ENCODE measurements at regions not wholly inside any gene's neighbourhood (a gene's known extent, or its start where the extent isn't known, plus 50 kb on each side); places are given as distances from the start of the nearest gene placed in this dataset.
"Not testable (repeated sequence)": the region's sequence is repeated elsewhere in the genome, so short reads cannot be mapped to it uniquely, and the experiment has no call there.

GRCh38 chr7:86431761-86432160 is 211.9 kb upstream of the GRM3 start:
- no peaks in the 10 kb centered on the region for H3K27me3 ChIP-seq
- no peaks in the 10 kb centered on the region for H3K9me3 ChIP-seq
- H3K36me3 ChIP-seq, result no peaks in the 10 kb centered on the region
- H3K4me3 ChIP-seq, result no peak overlapping the region
- DNase-seq, result no peak

DNA sequence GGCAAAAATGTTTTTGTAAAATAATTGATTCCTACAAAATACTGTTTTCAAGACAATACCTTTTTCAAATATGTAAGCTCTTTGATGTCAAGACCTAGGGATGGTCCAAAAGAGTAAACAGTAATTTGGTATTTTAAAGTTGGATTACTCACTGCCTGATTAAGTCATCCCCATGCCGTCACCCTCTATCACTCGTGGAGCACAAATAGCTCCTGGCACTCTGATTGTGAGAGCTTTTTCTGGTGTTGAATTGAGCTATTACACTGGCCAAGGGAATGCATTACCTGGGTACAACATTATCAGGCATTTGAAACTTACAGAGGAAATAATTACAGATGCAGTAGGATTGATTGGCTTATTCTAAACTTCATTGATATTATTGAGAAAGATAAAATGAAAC is 231.9 kb upstream of the GRM3 start:
- H3K9me3 ChIP-seq, result no peaks in the 10 kb centered on the region
- no peaks in the 10 kb centered on the region for H3K36me3 ChIP-seq
- H3K27me3 ChIP-seq, result no peaks in the 10 kb centered on the region
- H3K4me3 ChIP-seq, result no peak overlapping the region
- DNase-seq, result peak; percentile 22

DNA sequence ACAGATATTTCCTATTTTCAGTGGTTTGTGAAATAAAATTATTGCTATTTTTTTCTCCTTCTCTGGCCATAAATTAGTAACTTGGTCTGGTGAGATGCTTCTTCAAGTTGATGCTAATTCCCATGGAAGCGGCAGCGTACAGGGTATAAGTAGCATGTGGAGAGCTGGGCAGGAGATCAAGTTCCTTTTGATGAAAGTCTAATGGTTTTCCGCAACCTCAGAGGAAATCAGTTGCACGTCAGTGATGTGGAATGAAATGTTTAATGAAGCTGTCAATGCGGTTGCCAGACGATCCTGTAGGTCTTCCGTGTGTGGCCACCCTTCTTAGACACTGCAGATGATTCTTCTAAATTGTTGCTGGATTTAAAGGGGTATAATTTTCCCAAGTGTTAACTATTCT is 236.4 kb upstream of the GRM3 start:
- peak; percentile 0 for DNase-seq
- no peak overlapping the region for H3K4me3 ChIP-seq
- H3K36me3 ChIP-seq, result no peaks in the 10 kb centered on the region
- H3K9me3 ChIP-seq, result no peaks in the 10 kb centered on the region
- no peaks in the 10 kb centered on the region for H3K27me3 ChIP-seq

DNA sequence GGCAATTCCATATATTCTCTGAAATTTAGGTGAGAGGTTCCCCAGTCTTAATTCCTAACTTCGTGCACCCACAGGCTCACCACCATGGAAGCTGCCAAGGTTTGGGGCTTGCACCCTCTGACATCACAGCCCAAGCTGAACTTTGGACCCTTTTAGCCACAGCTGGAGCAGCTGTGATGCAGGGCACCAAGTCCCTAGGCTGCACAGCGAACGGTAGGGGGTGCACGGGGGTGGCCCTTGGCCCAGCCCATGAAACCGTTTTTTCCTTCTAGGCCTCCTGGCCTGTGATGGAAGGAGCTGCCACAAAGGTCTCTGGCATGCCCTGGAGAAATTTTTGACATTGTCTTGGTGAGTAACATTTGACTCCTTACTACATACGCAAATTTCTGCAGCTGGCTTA is 251.9 kb upstream of the GRM3 start:
- Histone ChIP-seq H3K36me3 (no peaks in the 10 kb centered on the region), H3K27me3 (no peaks in the 10 kb centered on the region), H3K9me3 (no peaks in the 10 kb centered on the region), H3K4me3 (no peak overlapping the region)
- DNase-seq, result no peak

- not testable (repeated sequence) for H3K9me3 ChIP-seq, H3K36me3 ChIP-seq, H3K4me3 ChIP-seq, H3K27me3 ChIP-seq, DNase-seq
These were observed 268.1 kb upstream of the GRM3 start for GRCh38 chr7:86375602-86376001.

GRCh38 chr7:86372262-86372661 is 271.4 kb upstream of the GRM3 start:
- no peak for DNase-seq
- no peaks in the 10 kb centered on the region for H3K27me3 ChIP-seq
- H3K4me3 ChIP-seq, result no peak overlapping the region
- no peaks in the 10 kb centered on the region for H3K36me3 ChIP-seq
- H3K9me3 ChIP-seq, result no peaks in the 10 kb centered on the region

- no peak for DNase-seq
- Histone ChIP-seq H3K4me3 (no peak overlapping the region), H3K36me3 (no peaks in the 10 kb centered on the region), H3K9me3 (no peaks in the 10 kb centered on the region), H3K27me3 (no peaks in the 10 kb centered on the region)
These were observed 276.8 kb upstream of the GRM3 start for GRCh38 chr7:86366946-86367345.

DNA sequence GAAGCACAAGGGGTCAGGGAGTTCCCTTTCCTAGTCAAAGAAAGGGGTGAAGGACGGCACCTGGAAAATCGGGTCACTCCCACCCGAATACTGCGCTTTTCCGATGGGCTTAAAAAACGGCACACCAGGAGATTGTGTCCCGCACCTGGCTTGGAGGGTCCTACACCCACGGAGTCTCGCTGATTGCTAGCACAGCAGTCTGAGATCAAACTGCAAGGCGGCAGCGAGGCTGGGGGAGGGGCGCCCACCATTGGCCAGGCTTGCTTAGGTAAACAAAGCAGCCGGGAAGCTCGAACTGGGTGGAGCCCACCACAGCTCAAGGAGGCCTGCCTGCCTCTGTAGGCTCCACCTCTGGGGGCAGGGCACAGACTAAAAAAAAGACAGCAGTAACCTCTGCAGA is 303.3 kb upstream of the GRM3 start:
- H3K27me3 ChIP-seq, H3K4me3 ChIP-seq, H3K9me3 ChIP-seq, DNase-seq, H3K36me3 ChIP-seq: not testable (repeated sequence)

DNA sequence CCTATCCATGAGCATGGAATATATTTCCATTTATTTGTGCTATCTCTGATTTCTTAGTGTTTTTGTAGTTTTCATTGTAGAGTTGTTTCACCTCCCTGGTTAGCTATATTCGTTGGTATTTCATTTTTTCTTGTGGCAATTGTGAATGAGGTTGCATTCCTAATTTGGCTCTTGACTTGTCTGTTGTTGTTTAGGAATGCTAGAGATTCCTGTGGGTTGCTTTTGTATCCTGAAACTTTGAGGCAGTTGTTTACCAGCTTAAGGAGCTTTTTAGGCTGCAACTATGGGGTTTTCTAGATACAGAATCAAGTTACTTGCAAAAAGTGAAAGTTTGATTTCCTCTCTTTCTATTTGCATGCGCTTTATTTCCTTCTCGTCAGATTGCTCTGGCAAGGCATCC is 304.7 kb upstream of the GRM3 start:
- Histone ChIP-seq H3K9me3 (no peaks in the 10 kb centered on the region), H3K36me3 (no peaks in the 10 kb centered on the region), H3K27me3 (no peaks in the 10 kb centered on the region), H3K4me3 (no peak overlapping the region)
- DNase-seq, result no peak

DNA sequence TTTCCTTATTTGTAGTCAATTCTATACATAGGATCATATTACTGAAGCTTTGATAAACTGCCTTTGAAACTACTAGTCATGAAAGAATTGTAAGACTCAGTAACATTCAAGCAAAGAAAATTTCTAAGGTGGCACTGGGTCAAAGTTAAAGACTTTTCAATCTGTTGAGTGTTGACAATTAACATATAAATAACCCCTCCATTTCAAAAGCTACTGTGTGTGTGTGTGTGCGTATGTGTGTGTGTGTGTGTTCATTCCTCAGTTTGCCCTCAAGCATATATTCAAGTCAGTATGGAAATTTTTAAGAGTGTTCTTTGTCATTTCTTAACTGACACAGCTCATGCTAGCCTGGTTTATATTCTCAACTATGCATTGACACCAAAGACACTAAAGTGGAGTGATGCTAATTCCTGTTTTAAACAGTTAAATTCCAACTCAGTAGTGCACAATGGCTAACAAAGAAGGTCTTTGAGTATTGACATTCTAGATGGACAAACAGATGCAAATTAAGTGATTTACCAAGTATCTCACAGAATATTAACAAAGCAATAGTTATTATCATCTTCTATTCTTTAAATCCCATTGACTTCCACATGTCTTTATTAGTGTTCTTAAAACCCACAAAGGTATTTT is 314.8 kb upstream of the GRM3 start:
- no peak for DNase-seq
- no peak overlapping the region for H3K4me3 ChIP-seq
- H3K27me3 ChIP-seq, result no peaks in the 10 kb centered on the region
- no peaks in the 10 kb centered on the region for H3K9me3 ChIP-seq
- no peaks in the 10 kb centered on the region for H3K36me3 ChIP-seq

- no peak overlapping the region for H3K4me3 ChIP-seq
- no peaks in the 10 kb centered on the region for H3K9me3 ChIP-seq
- DNase-seq, result no peak
These were observed 316.9 kb upstream of the GRM3 start for GRCh38 chr7:86326847-86327246.

GRCh38 chr7:86320889-86321288 is 322.8 kb upstream of the GRM3 start:
- no peaks in the 10 kb centered on the region for H3K27me3 ChIP-seq
- no peaks in the 10 kb centered on the region for H3K36me3 ChIP-seq
- H3K9me3 ChIP-seq, result no peaks in the 10 kb centered on the region
- DNase-seq, result no peak
- no peak overlapping the region for H3K4me3 ChIP-seq

More at GRCh38 chr7:86326847-86327246, 316.9 kb upstream of the GRM3 start:
- Histone ChIP-seq H3K36me3 (no peaks in the 10 kb centered on the region), H3K27me3 (no peaks in the 10 kb centered on the region)

DNA sequence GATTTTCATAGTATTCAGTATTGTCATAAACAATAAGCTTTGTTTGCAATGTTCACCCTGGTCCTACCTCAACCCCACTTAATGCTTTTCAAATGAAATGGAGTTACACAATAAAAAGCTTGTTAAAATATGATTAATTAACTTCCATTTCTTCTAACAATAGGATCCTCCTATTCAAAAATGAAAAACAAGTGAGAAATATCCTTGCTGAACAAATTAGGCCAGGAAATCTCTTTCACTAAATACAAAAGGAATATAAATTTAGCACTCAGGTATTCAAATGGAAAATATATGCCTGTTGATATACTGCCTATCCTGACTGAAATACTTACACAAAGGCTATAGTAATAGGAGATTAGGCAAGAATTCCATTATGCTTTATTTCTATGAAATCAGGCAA is 323.4 kb upstream of the GRM3 start:
- Histone ChIP-seq H3K4me3 (no peak overlapping the region), H3K9me3 (no peaks in the 10 kb centered on the region), H3K36me3 (no peaks in the 10 kb centered on the region), H3K27me3 (no peaks in the 10 kb centered on the region)
- DNase-seq, result no peak

GRCh38 chr7:86313842-86314241 is 329.9 kb upstream of the GRM3 start:
- H3K27me3 ChIP-seq, result no peaks in the 10 kb centered on the region
- DNase-seq, result no peak
- no peak overlapping the region for H3K4me3 ChIP-seq
- H3K36me3 ChIP-seq, result no peaks in the 10 kb centered on the region
- H3K9me3 ChIP-seq, result no peaks in the 10 kb centered on the region

GRCh38 chr7:86301301-86301700 is 342.4 kb upstream of the GRM3 start:
- DNase-seq, result no peak
- H3K4me3 ChIP-seq, result no peak overlapping the region
- H3K36me3 ChIP-seq, result no peaks in the 10 kb centered on the region
- no peaks in the 10 kb centered on the region for H3K9me3 ChIP-seq
- H3K27me3 ChIP-seq, result no peaks in the 10 kb centered on the region

DNA sequence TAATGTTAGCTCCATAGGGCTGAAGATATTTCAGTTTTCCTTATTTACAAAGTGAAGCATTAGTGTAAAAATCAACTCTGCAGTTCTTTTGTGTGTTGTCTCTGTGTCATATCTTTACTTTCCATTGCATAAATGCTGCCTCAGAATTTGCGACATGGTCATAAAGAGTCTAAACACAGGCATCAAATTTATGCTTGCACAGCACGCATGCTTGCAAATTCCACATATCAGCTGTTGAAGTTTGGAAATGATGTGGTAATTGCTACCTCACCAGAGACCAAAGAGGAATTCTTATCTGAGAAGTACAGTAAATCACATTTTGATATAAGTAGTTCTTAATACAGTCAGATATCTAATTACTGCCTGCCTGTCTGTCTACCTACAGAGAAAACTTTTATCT is 348.2 kb upstream of the GRM3 start:
- Histone ChIP-seq H3K27me3 (no peaks in the 10 kb centered on the region), H3K36me3 (no peaks in the 10 kb centered on the region), H3K4me3 (no peak overlapping the region), H3K9me3 (no peaks in the 10 kb centered on the region)
- DNase-seq, result no peak

DNA sequence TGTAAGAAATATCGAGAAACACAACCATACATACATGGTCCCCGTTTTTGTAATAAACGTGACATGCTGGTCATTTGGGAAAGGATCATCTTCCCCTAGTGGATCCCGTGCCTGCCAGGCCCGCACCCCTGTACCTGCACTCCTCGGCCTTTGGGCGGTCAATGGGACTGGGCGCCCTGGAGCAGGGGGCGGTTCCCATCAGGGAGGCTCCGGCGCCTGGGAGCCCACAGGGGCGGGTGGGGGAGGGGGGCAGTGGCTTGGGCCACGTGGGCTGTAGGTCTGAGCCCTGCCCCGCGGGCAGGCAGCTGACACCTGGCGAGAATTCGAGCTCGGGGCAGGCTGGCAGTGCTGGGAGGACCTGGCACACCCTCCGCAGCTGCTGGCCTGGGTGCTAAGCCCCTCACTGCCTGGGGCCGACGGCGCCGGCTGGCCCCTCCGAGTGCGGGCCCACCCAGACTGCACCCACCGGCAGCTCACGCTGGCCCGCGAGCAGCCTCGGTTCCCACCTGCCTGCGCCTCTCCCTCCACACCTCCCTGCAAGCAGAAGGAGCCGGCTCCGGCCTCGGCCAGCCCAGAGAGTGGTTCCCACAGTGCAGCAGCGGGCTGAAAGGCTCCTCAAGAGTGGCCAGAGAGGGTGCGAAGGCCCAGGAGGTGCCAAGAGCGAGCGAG is 361.6 kb upstream of the GRM3 start:
- no peaks in the 10 kb centered on the region for H3K9me3 ChIP-seq
- no peak overlapping the region for H3K4me3 ChIP-seq
- no peaks in the 10 kb centered on the region for H3K27me3 ChIP-seq
- H3K36me3 ChIP-seq, result no peaks in the 10 kb centered on the region
- no peak for DNase-seq

- no peaks in the 10 kb centered on the region for H3K27me3 ChIP-seq
- no peak for DNase-seq
- no peak overlapping the region for H3K4me3 ChIP-seq
- H3K9me3 ChIP-seq, result no peaks in the 10 kb centered on the region
- H3K36me3 ChIP-seq, result no peaks in the 10 kb centered on the region
These were observed 363.6 kb upstream of the GRM3 start for GRCh38 chr7:86280150-86280549.

Measured in MG63 (cell line).